ENCODE measurements at regions not wholly inside any gene's neighbourhood (a gene's known extent, or its start where the extent isn't known, plus 50 kb on each side); places are given as distances from the start of the nearest gene placed in this dataset.

DNA sequence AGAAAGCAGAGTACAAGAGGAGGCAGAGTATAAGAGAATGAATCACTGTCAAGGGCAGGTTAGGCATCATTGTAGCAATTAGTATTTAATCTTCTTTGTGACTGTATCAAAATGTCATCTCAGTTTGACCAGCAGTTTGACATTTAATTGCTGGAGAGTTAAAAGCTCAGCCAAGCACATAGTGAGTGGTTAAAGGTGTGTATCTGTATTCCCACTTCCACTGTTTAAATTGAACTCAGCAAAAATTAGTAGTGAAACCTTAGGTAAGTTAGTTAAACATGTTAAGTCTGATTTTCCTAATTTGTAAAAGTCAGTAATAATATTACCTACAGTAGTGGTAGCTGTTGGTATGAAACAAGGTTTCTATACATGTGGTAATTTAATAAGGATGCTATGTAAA lies 296.4 kb upstream of the MBL2 start:
- Histone ChIP-seq H3K9me3 (ENCODE audit: control insufficient read depth, low read length) (no peaks in the 10 kb centered on the region), H2BK5ac (ENCODE audit: low read depth, low read length, poor library complexity, severe bottlenecking) (no peak overlapping the region), H3K4me1 (ENCODE audit: control insufficient read depth, insufficient read depth, low read depth, low read length) (no peaks in the 10 kb centered on the region), H4K91ac (ENCODE audit: low read length) (no peak overlapping the region), H3K4ac (ENCODE audit: low read depth in 1 of 2, low read length in 2 of 2) (no peak overlapping the region), H3K4me3 (ENCODE audit: insufficient read depth in 1 of 2, low read depth in 1 of 2, low read length in 2 of 2) (no peak overlapping the region), H3K79me1 (replicated peaks; ENCODE audit: low read length, poor library complexity, severe bottlenecking) (no peaks in the 10 kb centered on the region), H3K36me3 (ENCODE audit: control insufficient read depth in 1 of 2, insufficient read depth in 2 of 2, low read depth in 1 of 2, low read length in 2 of 2) (no peaks in the 10 kb centered on the region), H3K4me2 (ENCODE audit: low read length, poor library complexity, severe bottlenecking) (no peak overlapping the region), H3K18ac (ENCODE audit: low read depth in 1 of 2, low read length in 2 of 2) (no peak overlapping the region), H2AFZ (ENCODE audit: low read depth, low read length) (no peak overlapping the region), H3K9ac (ENCODE audit: low read length) (no peak overlapping the region), H2BK12ac (ENCODE audit: low read length in 2 of 2) (no peak overlapping the region), H3K27me3 (ENCODE audit: control insufficient read depth in 1 of 2, insufficient read depth in 1 of 2, low read length in 2 of 2) (no peaks in the 10 kb centered on the region), H3K27ac (ENCODE audit: low read length, poor library complexity, severe bottlenecking) (no peak overlapping the region), H3K14ac (ENCODE audit: low read length in 2 of 2) (no peak overlapping the region), H2BK15ac (ENCODE audit: low read depth, poor library complexity, severe bottlenecking) (no peak overlapping the region), H2AK5ac (ENCODE audit: low read length, severe bottlenecking) (no peak overlapping the region), H3K23ac (ENCODE audit: low read length in 2 of 2) (no peak overlapping the region), H2BK120ac (ENCODE audit: low read depth, low read length) (no peak overlapping the region), H4K8ac (ENCODE audit: low read length) (no peak overlapping the region)
- no peak for DNase-seq

DNA sequence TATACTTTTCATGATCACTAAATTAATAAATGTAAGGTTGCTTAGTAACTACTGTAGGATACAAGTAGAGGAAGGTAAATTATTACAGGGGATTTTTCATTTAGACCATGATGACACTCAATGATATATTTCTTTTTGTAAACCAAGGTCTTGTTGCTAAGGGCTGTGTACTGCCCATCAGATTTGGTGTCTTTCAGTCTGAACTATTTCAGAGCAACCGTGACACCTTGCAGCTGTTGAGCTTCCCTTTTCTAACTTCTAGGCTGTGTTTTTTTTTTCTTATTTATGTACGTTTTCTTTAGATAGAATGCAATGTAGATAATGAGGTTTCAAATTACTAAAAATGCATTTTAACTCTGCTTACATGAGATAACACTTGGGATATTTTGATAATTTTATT lies 292.0 kb upstream of the MBL2 start:
- Histone ChIP-seq H2BK5ac (ENCODE audit: low read depth, low read length, poor library complexity, severe bottlenecking) (no peak overlapping the region), H3K9me3 (ENCODE audit: control insufficient read depth, low read length) (no peaks in the 10 kb centered on the region), H3K4me3 (ENCODE audit: insufficient read depth in 1 of 2, low read depth in 1 of 2, low read length in 2 of 2) (no peak overlapping the region), H4K8ac (ENCODE audit: low read length) (no peak overlapping the region), H3K14ac (ENCODE audit: low read length in 2 of 2) (no peak overlapping the region), H3K36me3 (ENCODE audit: control insufficient read depth in 1 of 2, insufficient read depth in 2 of 2, low read depth in 1 of 2, low read length in 2 of 2) (no peaks in the 10 kb centered on the region), H3K18ac (ENCODE audit: low read depth in 1 of 2, low read length in 2 of 2) (no peak overlapping the region), H3K4me1 (ENCODE audit: control insufficient read depth, insufficient read depth, low read depth, low read length) (no peaks in the 10 kb centered on the region), H2BK120ac (ENCODE audit: low read depth, low read length) (no peak overlapping the region), H3K4ac (ENCODE audit: low read depth in 1 of 2, low read length in 2 of 2) (no peak overlapping the region), H4K91ac (ENCODE audit: low read length) (no peak overlapping the region), H2BK15ac (ENCODE audit: low read depth, poor library complexity, severe bottlenecking) (no peak overlapping the region), H2AK5ac (ENCODE audit: low read length, severe bottlenecking) (no peak overlapping the region), H3K4me2 (ENCODE audit: low read length, poor library complexity, severe bottlenecking) (no peak overlapping the region), H3K27me3 (ENCODE audit: control insufficient read depth in 1 of 2, insufficient read depth in 1 of 2, low read length in 2 of 2) (no peaks in the 10 kb centered on the region), H3K27ac (ENCODE audit: low read length, poor library complexity, severe bottlenecking) (no peak overlapping the region), H3K9ac (ENCODE audit: low read length) (no peak overlapping the region), H2AFZ (ENCODE audit: low read depth, low read length) (no peak overlapping the region), H2BK12ac (ENCODE audit: low read length in 2 of 2) (no peak overlapping the region), H3K79me1 (replicated peaks; ENCODE audit: low read length, poor library complexity, severe bottlenecking) (no peaks in the 10 kb centered on the region), H3K23ac (ENCODE audit: low read length in 2 of 2) (no peak overlapping the region)
- DNase-seq = no peak
- 100% methylated on average over 1 of the region's 2 CpGs for WGBS

DNA sequence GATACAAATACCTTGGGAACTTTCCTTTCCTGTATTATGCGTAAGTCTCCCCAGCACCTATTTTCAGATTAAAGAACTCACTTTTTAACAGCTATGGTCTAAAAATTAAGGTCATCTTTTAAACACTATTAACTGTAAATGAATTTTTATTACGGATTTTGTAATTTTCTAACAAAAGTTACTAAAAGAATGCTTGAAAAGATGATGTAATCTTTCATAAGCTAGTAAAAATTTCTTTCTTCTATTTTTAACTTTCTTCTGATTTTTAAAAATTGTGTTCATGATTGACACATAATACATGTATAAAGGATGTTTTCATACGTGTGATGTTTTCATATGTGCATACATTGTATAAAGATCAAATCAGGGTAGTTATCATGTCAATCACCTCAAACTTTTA lies 291.2 kb upstream of the MBL2 start:
- no peak overlapping the region for H3K18ac ChIP-seq (ENCODE audit: low read depth in 1 of 2, low read length in 2 of 2)
- no peak overlapping the region for H4K8ac ChIP-seq (ENCODE audit: low read length)
- WGBS = no CpG with 5 or more reads among the region's 3 CpGs
- H3K27me3 ChIP-seq (ENCODE audit: control insufficient read depth in 1 of 2, insufficient read depth in 1 of 2, low read length in 2 of 2) = no peaks in the 10 kb centered on the region
- H3K9me3 ChIP-seq (ENCODE audit: control insufficient read depth, low read length) = no peaks in the 10 kb centered on the region
- H3K79me1 ChIP-seq (replicated peaks; ENCODE audit: low read length, poor library complexity, severe bottlenecking) = no peaks in the 10 kb centered on the region
- no peak overlapping the region for H2BK5ac ChIP-seq (ENCODE audit: low read depth, low read length, poor library complexity, severe bottlenecking)
- H2BK15ac ChIP-seq (ENCODE audit: low read depth, poor library complexity, severe bottlenecking) = no peak overlapping the region
- H2BK12ac ChIP-seq (ENCODE audit: low read length in 2 of 2) = no peak overlapping the region
- no peak overlapping the region for H3K9ac ChIP-seq (ENCODE audit: low read length)
- no peak overlapping the region for H3K27ac ChIP-seq (ENCODE audit: low read length, poor library complexity, severe bottlenecking)
- H3K4me2 ChIP-seq (ENCODE audit: low read length, poor library complexity, severe bottlenecking) = no peak overlapping the region
- H3K4me1 ChIP-seq (ENCODE audit: control insufficient read depth, insufficient read depth, low read depth, low read length) = no peaks in the 10 kb centered on the region
- no peak overlapping the region for H2AK5ac ChIP-seq (ENCODE audit: low read length, severe bottlenecking)
- no peak overlapping the region for H3K4ac ChIP-seq (ENCODE audit: low read depth in 1 of 2, low read length in 2 of 2)
- H4K91ac ChIP-seq (ENCODE audit: low read length) = no peak overlapping the region
- no peak for DNase-seq
- H2BK120ac ChIP-seq (ENCODE audit: low read depth, low read length) = no peak overlapping the region
- H3K14ac ChIP-seq (ENCODE audit: low read length in 2 of 2) = no peak overlapping the region
- no peak overlapping the region for H2AFZ ChIP-seq (ENCODE audit: low read depth, low read length)
- H3K36me3 ChIP-seq (ENCODE audit: control insufficient read depth in 1 of 2, insufficient read depth in 2 of 2, low read depth in 1 of 2, low read length in 2 of 2) = no peaks in the 10 kb centered on the region
- no peak overlapping the region for H3K4me3 ChIP-seq (ENCODE audit: insufficient read depth in 1 of 2, low read depth in 1 of 2, low read length in 2 of 2)
- H3K23ac ChIP-seq (ENCODE audit: low read length in 2 of 2) = no peak overlapping the region

DNA sequence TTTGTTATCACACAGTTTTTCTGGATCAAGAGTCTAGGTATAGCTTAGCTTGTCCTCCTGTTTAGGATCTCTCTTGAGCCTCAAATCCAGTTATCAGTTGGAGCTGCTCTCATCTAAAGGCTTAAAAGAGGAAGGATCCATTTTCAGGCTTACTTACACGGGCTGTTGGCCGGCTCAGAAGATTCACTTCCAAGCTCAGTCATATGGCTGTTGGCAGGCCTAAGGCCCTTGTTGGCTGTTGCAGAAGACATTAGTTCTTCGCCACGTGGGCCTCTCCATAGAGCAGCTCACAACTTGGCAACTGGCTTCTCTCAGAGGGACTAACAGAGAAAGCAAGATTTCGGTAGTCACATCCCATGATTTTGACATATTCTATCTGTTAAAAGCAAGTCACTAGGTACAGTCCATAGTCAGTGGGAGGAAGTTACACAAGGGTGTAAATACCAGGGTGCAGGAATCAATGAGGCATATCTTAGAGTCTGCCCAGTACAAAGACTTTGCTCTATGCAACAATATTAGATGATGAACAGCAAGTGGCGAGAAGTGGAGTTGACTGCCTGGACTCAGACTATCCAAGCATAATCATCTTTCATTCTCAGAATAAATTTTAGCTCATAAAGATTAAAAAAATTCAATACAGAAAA lies 280.1 kb upstream of the MBL2 start:
- no peak overlapping the region for H2BK15ac ChIP-seq (ENCODE audit: low read depth, poor library complexity, severe bottlenecking)
- H4K8ac ChIP-seq (ENCODE audit: low read length) = no peak overlapping the region
- H2AK5ac ChIP-seq (ENCODE audit: low read length, severe bottlenecking) = no peak overlapping the region
- H3K9me3 ChIP-seq (ENCODE audit: control insufficient read depth, low read length) = peaks cover 3% of the 10 kb centered on the region
- 97% methylated on average over 4 of the region's 6 CpGs for WGBS
- H4K91ac ChIP-seq (ENCODE audit: low read length) = no peak overlapping the region
- no peak overlapping the region for H3K23ac ChIP-seq (ENCODE audit: low read length in 2 of 2)
- H2AFZ ChIP-seq (ENCODE audit: low read depth, low read length) = no peak overlapping the region
- H2BK120ac ChIP-seq (ENCODE audit: low read depth, low read length) = no peak overlapping the region
- no peak overlapping the region for H3K18ac ChIP-seq (ENCODE audit: low read depth in 1 of 2, low read length in 2 of 2)
- no peak for DNase-seq
- H3K4me1 ChIP-seq (ENCODE audit: control insufficient read depth, insufficient read depth, low read depth, low read length) = no peaks in the 10 kb centered on the region
- no peaks in the 10 kb centered on the region for H3K36me3 ChIP-seq (ENCODE audit: control insufficient read depth in 1 of 2, insufficient read depth in 2 of 2, low read depth in 1 of 2, low read length in 2 of 2)
- H2BK5ac ChIP-seq (ENCODE audit: low read depth, low read length, poor library complexity, severe bottlenecking) = no peak overlapping the region
- no peak overlapping the region for H3K4me3 ChIP-seq (ENCODE audit: insufficient read depth in 1 of 2, low read depth in 1 of 2, low read length in 2 of 2)
- H3K9ac ChIP-seq (ENCODE audit: low read length) = no peak overlapping the region
- H2BK12ac ChIP-seq (ENCODE audit: low read length in 2 of 2) = no peak overlapping the region
- H3K14ac ChIP-seq (ENCODE audit: low read length in 2 of 2) = no peak overlapping the region
- H3K79me1 ChIP-seq (replicated peaks; ENCODE audit: low read length, poor library complexity, severe bottlenecking) = no peaks in the 10 kb centered on the region
- no peaks in the 10 kb centered on the region for H3K27me3 ChIP-seq (ENCODE audit: control insufficient read depth in 1 of 2, insufficient read depth in 1 of 2, low read length in 2 of 2)
- H3K27ac ChIP-seq (ENCODE audit: low read length, poor library complexity, severe bottlenecking) = no peak overlapping the region
- no peak overlapping the region for H3K4ac ChIP-seq (ENCODE audit: low read depth in 1 of 2, low read length in 2 of 2)
- H3K4me2 ChIP-seq (ENCODE audit: low read length, poor library complexity, severe bottlenecking) = no peak overlapping the region

Data from mesenchymal stem cell (in vitro differentiated cells and primary cell).